ENCODE measurements at regions not wholly inside any gene's neighbourhood (a gene's known extent, or its start where the extent isn't known, plus 50 kb on each side); places are given as distances from the start of the nearest gene placed in this dataset.

DNA sequence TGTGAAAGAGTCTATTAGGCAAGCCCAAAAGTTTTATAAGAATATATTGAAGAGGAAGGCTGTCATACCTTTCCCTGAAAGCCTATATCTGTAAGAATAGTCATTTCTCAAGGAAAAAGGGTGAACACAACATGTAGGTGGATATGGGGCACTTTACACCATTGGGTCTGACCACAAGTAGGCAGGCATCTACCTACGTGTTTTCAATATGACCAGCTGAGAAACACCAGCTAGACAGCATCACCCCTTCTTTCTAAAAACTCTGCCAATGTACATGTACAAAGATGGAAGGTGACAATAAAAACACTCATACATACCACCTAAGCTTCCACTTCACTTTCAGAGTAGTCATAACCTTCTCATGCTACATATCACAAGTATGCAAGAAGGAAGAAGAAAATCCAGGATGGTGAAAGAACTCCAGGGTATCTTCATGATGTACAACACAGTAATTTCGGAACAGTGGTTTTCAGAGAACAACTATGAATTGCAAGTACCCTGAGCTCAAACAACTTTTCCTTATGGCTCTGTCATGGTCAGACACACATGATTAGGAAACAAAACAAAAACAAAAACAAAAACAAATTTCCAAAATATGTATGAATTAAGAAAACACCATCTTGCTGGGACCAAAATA lies 98.5 kb upstream of the ADGRL2 start:
- TF ChIP-seq CTCF (IDR thresholded peaks at IDR 0.05; ENCODE audit: insufficient read depth, low read length, poor library complexity, severe bottlenecking) (no peak), EZH2phosphoT487 (conservative IDR thresholded peaks at IDR 0.05; ENCODE audit: low read length) (no peak)

Data from SU-DHL-6 (cell line).